Gastroesophageal sphincter (tissue), 4 donors: ENCODE measurements at regions not wholly inside any gene's neighbourhood (a gene's known extent, or its start where the extent isn't known, plus 50 kb on each side); places are given as distances from the start of the nearest gene placed in this dataset.

Source experiments
- ATAC-seq: fragments of 150-250 bp; one replicate; pipeline ENCODE4 v1.9.1; 2016; ENCODE audit warnings: mild to moderate bottlenecking, moderate library complexity
- H3K27ac ChIP-seq, 4 donors: fragments of 200-600 bp; sonication (generic) in 3 of 4; 1 replicate in 3 of 4; 2 replicates in 1 of 4; pipeline ENCODE4 v1.5.1; 2016 to 2019
- H3K27me3 ChIP-seq: fragments of 200-600 bp; sonication (generic); one replicate; pipeline ENCODE4 v1.5.1; 2019
- H3K36me3 ChIP-seq, 2 donors: fragments of 200-600 bp; sonication (generic); one replicate each; pipeline ENCODE4 v1.5.1; 2019; ENCODE audit warnings: control low read depth in 1 of 2
- H3K4me1 ChIP-seq, 3 donors: fragments of 200-600 bp; sonication (generic); 1 replicate in 2 of 3; 2 replicates in 1 of 3; pipeline ENCODE4 v1.5.1; 2016 to 2019; ENCODE audit warnings: control low read depth in 2 of 3
- H3K4me3 ChIP-seq, 2 donors: fragments of 200-600 bp; sonication (generic); one replicate each; pipeline ENCODE4 v1.5.1; 2019; ENCODE audit warnings: mild to moderate bottlenecking in 1 of 2, moderate library complexity in 1 of 2
- H3K9me3 ChIP-seq, 3 donors: fragments of 200-600 bp; sonication (generic); one replicate each; pipeline ENCODE4 v1.5.1; 2017 to 2019; ENCODE audit warnings: control low read depth in 2 of 3
- CTCF ChIP-seq, 4 experiments: fragments of 200-600 bp in 2 of 4; fragments of 450-650 bp in 2 of 4; sonication (generic) in 1 of 4; IDR thresholded peaks; one replicate each; pipeline ENCODE4 v1.5.1; 2017 to 2019; ENCODE audit warnings: antibody characterized with exemption in 4 of 4, mild to moderate bottlenecking in 2 of 4, moderate library complexity in 2 of 4
- EP300 ChIP-seq: sonication (generic); formaldehyde crosslinking; IDR thresholded peaks from one replicate; pipeline ENCODE4 v1.6.1; 2017; ENCODE audit warnings: antibody characterized with exemption, mild to moderate bottlenecking
- POLR2A ChIP-seq, 2 donors: fragments of 450-650 bp; IDR thresholded peaks; one replicate each; pipeline ENCODE4 v1.6.1; 2017; ENCODE audit warnings: antibody characterized with exemption in 2 of 2, mild to moderate bottlenecking in 2 of 2, moderate library complexity in 1 of 2
- POLR2AphosphoS5 ChIP-seq: sonication (generic); formaldehyde crosslinking; IDR thresholded peaks from one replicate; pipeline ENCODE4 v1.6.1; 2017; ENCODE audit warnings: antibody characterized with exemption
- WGBS, 2 donors: methylation state at CpG; one replicate each; pipeline ENCODE4 v1.1.5; 2018; ENCODE audit warnings: low coverage in 1 of 2; 5-methylcytosine and 5-hydroxymethylcytosine counted together

GRCh38 chr2:24439971-24440340 lies 51.1 kb upstream of the NCOA1 start:
- Histone ChIP-seq H3K36me3 (no peaks in the 10 kb centered on the region), H3K9me3 (no peaks in the 10 kb centered on the region), H3K27me3 (no peaks in the 10 kb centered on the region), H3K4me1 (peaks cover 0 to 28% (median 0%) of the 10 kb centered on the region in 3 donors), H3K4me3 (no peak overlapping the region), H3K27ac (no peak overlapping the region)
- no peak for ATAC-seq
- WGBS, 2 donors: 91 to 97% methylated on average over 3 of the region's 3 CpGs
- TF ChIP-seq EP300 (no peak), POLR2A (IDR thresholded peaks at IDR 0.05) (no peak), POLR2AphosphoS5 (no peak), CTCF (IDR thresholded peaks at IDR 0.05) (no peak)

DNA sequence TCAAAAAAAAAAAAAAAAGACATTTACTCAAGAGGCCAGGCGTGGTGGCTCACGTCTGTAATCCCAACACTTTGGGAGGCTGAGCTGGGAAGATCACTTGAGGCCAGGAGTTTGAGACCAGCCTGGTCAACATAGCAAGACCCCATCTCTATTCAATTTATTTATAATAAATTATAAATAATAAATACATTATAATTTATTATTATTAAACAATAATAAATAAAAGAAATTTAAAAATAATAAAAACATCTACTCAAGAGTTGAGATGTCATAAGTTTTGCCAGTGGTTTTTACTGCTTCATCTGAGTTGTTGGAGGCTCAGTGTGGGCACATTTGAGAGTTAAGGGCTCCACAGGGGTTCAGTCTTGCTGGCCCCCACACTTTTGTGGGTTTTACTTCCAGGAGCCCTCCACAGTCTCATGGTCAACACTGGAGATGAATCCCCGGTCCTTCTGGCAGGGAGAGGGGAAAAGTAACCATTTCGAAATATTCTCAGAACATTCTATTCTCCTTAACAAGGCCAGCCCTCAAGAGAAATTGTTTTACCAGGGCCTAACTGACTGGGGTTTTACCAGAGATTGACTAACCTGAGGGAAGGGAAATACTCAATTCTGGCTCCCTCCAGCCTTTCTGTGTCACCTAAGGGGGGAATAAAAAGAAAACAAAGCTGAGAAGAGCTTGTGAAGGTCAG lies 51.6 kb upstream of the NCOA1 start:
- no peaks in the 10 kb centered on the region for H3K27me3 ChIP-seq
- TF ChIP-seq POLR2A (IDR thresholded peaks at IDR 0.05) (no peak), CTCF (IDR thresholded peaks at IDR 0.05) (no peak), EP300 (no peak), POLR2AphosphoS5 (no peak)
- no peak for ATAC-seq
- peaks cover 0 to 34% (median 0%) of the 10 kb centered on the region in 3 donors for H3K4me1 ChIP-seq
- H3K27ac ChIP-seq: no peak overlapping the region
- no peaks in the 10 kb centered on the region for H3K36me3 ChIP-seq
- H3K9me3 ChIP-seq: no peaks in the 10 kb centered on the region
- WGBS, 2 donors: 88 to 100% methylated on average over 4 of the region's 4 CpGs
- H3K4me3 ChIP-seq: no peak overlapping the region

- Histone ChIP-seq H3K9me3 (no peaks in the 10 kb centered on the region), H3K4me3 (no peak overlapping the region), H3K36me3 (no peaks in the 10 kb centered on the region), H3K27me3 (no peaks in the 10 kb centered on the region), H3K4me1 (peaks cover 0 to 42% (median 0%) of the 10 kb centered on the region in 3 donors), H3K27ac (no peak overlapping the region)
- TF ChIP-seq POLR2AphosphoS5: no peak
- no peak for TF ChIP-seq EP300
- TF ChIP-seq POLR2A (IDR thresholded peaks at IDR 0.05): no peak
- no peak for TF ChIP-seq CTCF (IDR thresholded peaks at IDR 0.05)
- no peak for ATAC-seq
These were observed 52.9 kb upstream of the NCOA1 start for GRCh38 chr2:24438106-24438505.

GRCh38 chr2:24435391-24436316 lies 55.4 kb upstream of the NCOA1 start:
- no peak for TF ChIP-seq CTCF (IDR thresholded peaks at IDR 0.05)
- TF ChIP-seq EP300: no peak
- TF ChIP-seq POLR2AphosphoS5: peak; percentile 55
- Histone ChIP-seq H3K27ac (peak overlapping the region; percentile 20 to 80 (median 76)), H3K4me3 (peak overlapping the region in 1 of 2 donors; percentile 13), H3K9me3 (no peaks in the 10 kb centered on the region), H3K27me3 (no peaks in the 10 kb centered on the region), H3K36me3 (no peaks in the 10 kb centered on the region), H3K4me1 (peaks cover 0 to 42% (median 0%) of the 10 kb centered on the region in 3 donors)
- peak; percentile 81 for ATAC-seq
- WGBS, 2 donors: 9 to 13% methylated on average over 1 to 8 of the region's 13 CpGs
